ENCODE measurements at regions not wholly inside any gene's neighbourhood (a gene's known extent, or its start where the extent isn't known, plus 50 kb on each side); places are given as distances from the start of the nearest gene placed in this dataset.

DNA sequence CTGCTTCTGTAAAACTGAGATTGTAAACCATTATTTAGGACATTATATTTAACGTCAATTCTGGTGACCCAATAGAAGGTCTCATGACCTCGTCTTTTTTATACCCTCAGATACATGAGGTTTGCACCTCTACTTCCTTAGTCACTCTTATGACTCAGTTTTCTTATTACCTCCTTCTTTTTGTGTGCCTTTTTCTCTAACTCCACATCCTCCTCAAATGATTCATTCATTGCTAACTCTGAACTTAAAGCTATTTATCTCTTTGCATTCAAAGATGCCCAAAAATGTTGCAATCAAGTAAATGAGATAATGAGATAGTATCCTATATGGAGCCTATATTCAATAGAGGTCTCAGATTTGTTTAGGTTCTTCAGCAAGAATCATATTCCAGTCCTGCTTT is 121.0 kb upstream of the KYNU start:
- TF ChIP-seq POLR2AphosphoS5 (IDR thresholded peaks at IDR 0.05; ENCODE audit: low read depth, low read length) (no peak), SIN3A (IDR thresholded peaks at IDR 0.05; ENCODE audit: borderline replicate concordance, low read depth, low read length) (no peak), CHD2 (IDR thresholded peaks at IDR 0.05; ENCODE audit: low read length, partially characterized antibody) (no peak), NRF1 (IDR thresholded peaks at IDR 0.05; ENCODE audit: low read depth, low read length) (no peak), USF1 (IDR thresholded peaks at IDR 0.05; ENCODE audit: borderline replicate concordance, low read depth) (no peak), FOSL2 (IDR thresholded peaks at IDR 0.05; ENCODE audit: borderline replicate concordance, low read depth) (no peak), RAD21 (IDR thresholded peaks at IDR 0.05; ENCODE audit: low read length) (no peak), FOXJ3 (CRISPR knock-in tag; IDR thresholded peaks at IDR 0.05) (no peak), YY1 (IDR thresholded peaks at IDR 0.05; ENCODE audit: low read depth) (no peak), GATA2 (CRISPR knock-in tag; IDR thresholded peaks at IDR 0.05) (no peak)
- H3K27ac ChIP-seq (ENCODE audit: low read depth in 2 of 2, low read length in 1 of 2): no peak overlapping the region
- no peaks in the 10 kb centered on the region for H3K36me3 ChIP-seq (replicated peaks in 1 of 2; ENCODE audit: control insufficient read depth in 1 of 2, insufficient read depth in 2 of 2, low read length in 1 of 2)
- H3K79me2 ChIP-seq (ENCODE audit: insufficient read depth): no peaks in the 10 kb centered on the region
- POLR2A ChIA-PET: no interaction called here
- no peaks in the 10 kb centered on the region for H3K4me1 ChIP-seq (ENCODE audit: control insufficient read depth in 1 of 2, insufficient read depth in 2 of 2, low read depth in 1 of 2, low read length in 1 of 2)
- H4K20me1 ChIP-seq (ENCODE audit: insufficient read depth): no peaks in the 10 kb centered on the region
- no peaks in the 10 kb centered on the region for H3K27me3 ChIP-seq (ENCODE audit: insufficient read depth)
- WGBS (ENCODE audit: low lambda C conversion rate): 24% methylated on average over 2 of the region's 2 CpGs
- no peak overlapping the region for H3K9ac ChIP-seq
- H3K4me2 ChIP-seq: no peak overlapping the region
- CTCF ChIA-PET: no interaction called here
- H3K4me3 ChIP-seq (ENCODE audit: low read depth in 2 of 2, low read length in 1 of 2): no peak overlapping the region
- H2AFZ ChIP-seq (ENCODE audit: low read depth): no peak overlapping the region
- H3K9me3 ChIP-seq: no peaks in the 10 kb centered on the region
- no peak for DNase-seq
- no peaks in the 10 kb centered on the region for H3K9me2 ChIP-seq
- H3F3A ChIP-seq (replicated peaks; ENCODE audit: insufficient read depth): no peaks in the 10 kb centered on the region

- Histone ChIP-seq H3K79me2 (ENCODE audit: insufficient read depth) (no peaks in the 10 kb centered on the region), H3K27ac (ENCODE audit: low read depth in 2 of 2, low read length in 1 of 2) (no peak overlapping the region), H3K4me1 (ENCODE audit: control insufficient read depth in 1 of 2, insufficient read depth in 2 of 2, low read depth in 1 of 2, low read length in 1 of 2) (no peaks in the 10 kb centered on the region), H3K27me3 (ENCODE audit: insufficient read depth) (no peaks in the 10 kb centered on the region), H3K4me3 (ENCODE audit: low read depth in 2 of 2, low read length in 1 of 2) (no peak overlapping the region), H3K9ac (no peak overlapping the region), H3K9me3 (no peaks in the 10 kb centered on the region), H3F3A (replicated peaks; ENCODE audit: insufficient read depth) (no peaks in the 10 kb centered on the region), H4K20me1 (ENCODE audit: insufficient read depth) (no peaks in the 10 kb centered on the region), H2AFZ (ENCODE audit: low read depth) (no peak overlapping the region), H3K36me3 (replicated peaks in 1 of 2; ENCODE audit: control insufficient read depth in 1 of 2, insufficient read depth in 2 of 2, low read length in 1 of 2) (no peaks in the 10 kb centered on the region), H3K4me2 (no peak overlapping the region), H3K9me2 (no peaks in the 10 kb centered on the region)
- DNase-seq: no peak
- CTCF ChIA-PET: no interaction called here
- POLR2A ChIA-PET: no interaction called here
- TF ChIP-seq EZH2phosphoT487 (IDR thresholded peaks at IDR 0.05; ENCODE audit: borderline replicate concordance, low read depth) (no peak), PBX3 (IDR thresholded peaks at IDR 0.05) (no peak), TCF12 (IDR thresholded peaks at IDR 0.05) (no peak), GABPA (IDR thresholded peaks at IDR 0.05; ENCODE audit: low read depth) (no peak), EP300 (IDR thresholded peaks at IDR 0.05; ENCODE audit: borderline replicate concordance in 1 of 2, low read depth in 1 of 2, low read length in 1 of 2) (no peak), MEF2A (IDR thresholded peaks at IDR 0.05; ENCODE audit: borderline replicate concordance, low read depth) (no peak), POLR2AphosphoS5 (IDR thresholded peaks at IDR 0.05; ENCODE audit: low read depth, low read length) (no peak), RCOR1 (IDR thresholded peaks at IDR 0.05; ENCODE audit: low read length) (no peak), YY1 (IDR thresholded peaks at IDR 0.05; ENCODE audit: low read depth) (no peak), RFX5 (IDR thresholded peaks at IDR 0.05; ENCODE audit: low read length) (no peak), USF1 (IDR thresholded peaks at IDR 0.05; ENCODE audit: borderline replicate concordance, low read depth) (no peak)
- TF ChIP-seq, protein P1, sequence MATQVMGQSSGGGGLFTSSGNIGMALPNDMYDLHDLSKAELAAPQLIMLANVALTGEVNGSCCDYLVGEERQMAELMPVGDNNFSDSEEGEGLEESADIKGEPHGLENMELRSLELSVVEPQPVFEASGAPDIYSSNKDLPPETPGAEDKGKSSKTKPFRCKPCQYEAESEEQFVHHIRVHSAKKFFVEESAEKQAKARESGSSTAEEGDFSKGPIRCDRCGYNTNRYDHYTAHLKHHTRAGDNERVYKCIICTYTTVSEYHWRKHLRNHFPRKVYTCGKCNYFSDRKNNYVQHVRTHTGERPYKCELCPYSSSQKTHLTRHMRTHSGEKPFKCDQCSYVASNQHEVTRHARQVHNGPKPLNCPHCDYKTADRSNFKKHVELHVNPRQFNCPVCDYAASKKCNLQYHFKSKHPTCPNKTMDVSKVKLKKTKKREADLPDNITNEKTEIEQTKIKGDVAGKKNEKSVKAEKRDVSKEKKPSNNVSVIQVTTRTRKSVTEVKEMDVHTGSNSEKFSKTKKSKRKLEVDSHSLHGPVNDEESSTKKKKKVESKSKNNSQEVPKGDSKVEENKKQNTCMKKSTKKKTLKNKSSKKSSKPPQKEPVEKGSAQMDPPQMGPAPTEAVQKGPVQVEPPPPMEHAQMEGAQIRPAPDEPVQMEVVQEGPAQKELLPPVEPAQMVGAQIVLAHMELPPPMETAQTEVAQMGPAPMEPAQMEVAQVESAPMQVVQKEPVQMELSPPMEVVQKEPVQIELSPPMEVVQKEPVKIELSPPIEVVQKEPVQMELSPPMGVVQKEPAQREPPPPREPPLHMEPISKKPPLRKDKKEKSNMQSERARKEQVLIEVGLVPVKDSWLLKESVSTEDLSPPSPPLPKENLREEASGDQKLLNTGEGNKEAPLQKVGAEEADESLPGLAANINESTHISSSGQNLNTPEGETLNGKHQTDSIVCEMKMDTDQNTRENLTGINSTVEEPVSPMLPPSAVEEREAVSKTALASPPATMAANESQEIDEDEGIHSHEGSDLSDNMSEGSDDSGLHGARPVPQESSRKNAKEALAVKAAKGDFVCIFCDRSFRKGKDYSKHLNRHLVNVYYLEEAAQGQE (IDR thresholded peaks at IDR 0.05; ENCODE audit: low read depth, low read length): no peak
- TF ChIP-seq, protein P2, sequence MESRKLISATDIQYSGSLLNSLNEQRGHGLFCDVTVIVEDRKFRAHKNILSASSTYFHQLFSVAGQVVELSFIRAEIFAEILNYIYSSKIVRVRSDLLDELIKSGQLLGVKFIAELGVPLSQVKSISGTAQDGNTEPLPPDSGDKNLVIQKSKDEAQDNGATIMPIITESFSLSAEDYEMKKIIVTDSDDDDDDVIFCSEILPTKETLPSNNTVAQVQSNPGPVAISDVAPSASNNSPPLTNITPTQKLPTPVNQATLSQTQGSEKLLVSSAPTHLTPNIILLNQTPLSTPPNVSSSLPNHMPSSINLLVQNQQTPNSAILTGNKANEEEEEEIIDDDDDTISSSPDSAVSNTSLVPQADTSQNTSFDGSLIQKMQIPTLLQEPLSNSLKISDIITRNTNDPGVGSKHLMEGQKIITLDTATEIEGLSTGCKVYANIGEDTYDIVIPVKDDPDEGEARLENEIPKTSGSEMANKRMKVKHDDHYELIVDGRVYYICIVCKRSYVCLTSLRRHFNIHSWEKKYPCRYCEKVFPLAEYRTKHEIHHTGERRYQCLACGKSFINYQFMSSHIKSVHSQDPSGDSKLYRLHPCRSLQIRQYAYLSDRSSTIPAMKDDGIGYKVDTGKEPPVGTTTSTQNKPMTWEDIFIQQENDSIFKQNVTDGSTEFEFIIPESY (IDR thresholded peaks at IDR 0.05; ENCODE audit: borderline replicate concordance, low read depth): no peak
Observed at GRCh38 chr2:142755191-142755590, 122.3 kb upstream of the KYNU start.
